H1 (cell line): ENCODE measurements at regions not wholly inside any gene's neighbourhood (a gene's known extent, or its start where the extent isn't known, plus 50 kb on each side); places are given as distances from the start of the nearest gene placed in this dataset.

Experiments used
- CTCF ChIA-PET: fragments of 300-600 bp; sonication (Branson Sonifier 250); formaldehyde crosslinking; loops from one replicate; lab custom pipeline; 2021; ENCODE audit not compliant: partially characterized antibody; lab: Charles Lee
- POLR2A ChIA-PET: fragments of 300-600 bp; sonication (Branson Sonifier 250); formaldehyde crosslinking; loops from one replicate; lab custom pipeline; 2021; ENCODE audit warnings: inconsistent platforms; ENCODE audit not compliant: partially characterized antibody; lab: Charles Lee
- DNase-seq, 2 experiments: peaks; one replicate each; pipeline versions ENCODE4 v3.0.0 to v3.0.0-alpha.2; 2010 to 2022; ENCODE audit warnings: low spot score in 2 of 2, low read depth in 1 of 2, mixed read lengths in 1 of 2
- FAIRE-seq: peaks from 2 replicates; lab custom pipeline; 2011; peaks lifted over from hg19 to GRCh38; lab: Jason Lieb, UNC
- H2AFZ ChIP-seq: 2 replicates; pipeline ENCODE4 v1.8.1; 2012; ENCODE audit warnings: low read length, inconsistent platforms
- H2AK5ac ChIP-seq: 2 replicates; pipeline ENCODE4 v1.6.1; 2013; ENCODE audit warnings: low read depth, low read length
- H2BK120ac ChIP-seq: replicated peaks from 2 replicates; pipeline ENCODE3; 2013; ENCODE audit warnings: low read depth, low read length, inconsistent platforms
- H2BK12ac ChIP-seq: 2 replicates; pipeline ENCODE4 v1.6.1; 2013; ENCODE audit warnings: low read depth, low read length
- H2BK15ac ChIP-seq: 2 replicates; pipeline ENCODE4 v1.6.1; 2013; ENCODE audit warnings: low read length
- H2BK20ac ChIP-seq: 2 replicates; pipeline ENCODE4 v1.6.1; 2013; ENCODE audit warnings: low read length
- H2BK5ac ChIP-seq: 2 replicates; pipeline ENCODE4 v1.6.1; 2013; ENCODE audit warnings: low read depth, low read length
- H3K14ac ChIP-seq: 2 replicates; pipeline ENCODE4 v1.6.1; 2013; ENCODE audit warnings: inconsistent platforms; ENCODE audit not compliant: insufficient read length
- H3K18ac ChIP-seq: 2 replicates; pipeline ENCODE4 v1.6.1; 2013; ENCODE audit warnings: low read length; ENCODE audit errors: extremely low read depth
- H3K23ac ChIP-seq: 2 replicates; pipeline ENCODE4 v1.6.1; 2013; ENCODE audit warnings: inconsistent platforms; ENCODE audit not compliant: insufficient read length
- H3K23me2 ChIP-seq: 2 replicates; pipeline ENCODE4 v1.6.1; 2013; ENCODE audit warnings: low read depth, low read length
- H3K27ac ChIP-seq: 2 replicates; pipeline ENCODE4 v1.6.1; 2011; ENCODE audit warnings: low read depth, low read length, inconsistent platforms
- H3K27me3 ChIP-seq, 4 experiments: replicated peaks in 1 of 4; 1 replicate in 1 of 4; 2 replicates in 3 of 4; pipeline versions ENCODE4 v1.6.1 to v1.8.1; 2011 to 2013; ENCODE audit warnings: low read length in 3 of 4, mild to moderate bottlenecking in 3 of 4, inconsistent platforms in 2 of 4, mixed read lengths in 2 of 4, moderate library complexity in 1 of 4; ENCODE audit not compliant: control insufficient read depth in 3 of 4, insufficient read depth in 3 of 4; ENCODE audit errors: extremely low read depth in 1 of 4
- H3K36me3 ChIP-seq, 4 experiments: 2 replicates each; pipeline versions ENCODE4 v1.6.1 to v1.8.1; 2011 to 2013; ENCODE audit warnings: mild to moderate bottlenecking in 4 of 4, low read length in 3 of 4, moderate library complexity in 2 of 4, control low read depth in 1 of 4, inconsistent platforms in 1 of 4; ENCODE audit not compliant: insufficient read depth in 4 of 4, control insufficient read depth in 2 of 4
- H3K4ac ChIP-seq: replicated peaks from 2 replicates; pipeline ENCODE3; 2013; ENCODE audit warnings: low read length, low read depth, mixed read lengths, inconsistent platforms; ENCODE audit not compliant: insufficient read length
- H3K4me1 ChIP-seq, 4 experiments: replicated peaks in 1 of 4; 1 replicate in 1 of 4; 2 replicates in 3 of 4; pipeline versions ENCODE4 v1.6.1 to v1.8.1; 2011 to 2013; ENCODE audit warnings: low read length in 3 of 4, inconsistent platforms in 2 of 4, mixed read lengths in 1 of 4; ENCODE audit not compliant: insufficient read depth in 4 of 4, control insufficient read depth in 3 of 4
- H3K4me2 ChIP-seq, 2 experiments: 2 replicates each; pipeline versions ENCODE4 v1.6.1 to v1.8.1; 2011 to 2013; ENCODE audit warnings: low read depth in 2 of 2, low read length in 2 of 2, control low read depth in 1 of 2, inconsistent platforms in 1 of 2, mild to moderate bottlenecking in 1 of 2; ENCODE audit not compliant: insufficient read depth in 1 of 2
- H3K4me3 ChIP-seq, 4 experiments: fragments of 200-600, 300-600 bp in 1 of 4; sonication (generic), shearing (Covaris generic), sonication (Bioruptor Twin) in 1 of 4; 2 replicates each; pipeline versions ENCODE4 v1.5.1 to v1.8.1; 2011 to 2016; ENCODE audit warnings: low read length in 4 of 4, low read depth in 3 of 4, control low read depth in 2 of 4, inconsistent platforms in 2 of 4, mild to moderate bottlenecking in 2 of 4, mixed read lengths in 1 of 4, moderate library complexity in 1 of 4; ENCODE audit not compliant: insufficient read depth in 2 of 4; ENCODE audit errors: extremely low read depth in 1 of 4
- H3K56ac ChIP-seq: replicated peaks from 2 replicates; pipeline ENCODE3; 2013; ENCODE audit warnings: low read depth, mild to moderate bottlenecking, mixed read lengths, low read length, inconsistent platforms; ENCODE audit not compliant: insufficient read length
- H3K79me1 ChIP-seq: 2 replicates; pipeline ENCODE4 v1.6.1; 2013; ENCODE audit warnings: low read depth, low read length, control low read depth
- H3K79me2 ChIP-seq, 2 experiments: 2 replicates each; pipeline versions ENCODE4 v1.6.1 to v1.8.1; 2012 to 2013; ENCODE audit warnings: low read length in 2 of 2, mild to moderate bottlenecking in 2 of 2, inconsistent platforms in 1 of 2; ENCODE audit not compliant: insufficient read depth in 2 of 2, control insufficient read depth in 1 of 2
- H3K9ac ChIP-seq, 4 experiments: replicated peaks in 1 of 4; 1 replicate in 1 of 4; 2 replicates in 3 of 4; pipeline versions ENCODE4 v1.6.1 to v1.8.1; 2011 to 2013; ENCODE audit warnings: low read depth in 3 of 4, low read length in 3 of 4, control low read depth in 2 of 4, mild to moderate bottlenecking in 2 of 4, moderate library complexity in 2 of 4, inconsistent platforms in 1 of 4; ENCODE audit errors: extremely low read depth in 1 of 4
- H3K9me3 ChIP-seq, 2 experiments: 2 replicates each; pipeline versions ENCODE4 v1.6.1 to v1.8.1; 2012 to 2013; ENCODE audit warnings: mild to moderate bottlenecking in 2 of 2, moderate library complexity in 2 of 2, control low read depth in 1 of 2, inconsistent platforms in 1 of 2, low read depth in 1 of 2, low read length in 1 of 2, mixed read lengths in 1 of 2; ENCODE audit not compliant: insufficient read depth in 2 of 2
- H4K20me1 ChIP-seq, 2 experiments: replicated peaks in 1 of 2; 2 replicates each; pipeline versions ENCODE3 to v1.8.1; 2011 to 2013; ENCODE audit warnings: inconsistent platforms in 2 of 2, low read length in 2 of 2, mild to moderate bottlenecking in 1 of 2; ENCODE audit not compliant: insufficient read depth in 2 of 2, control insufficient read depth in 1 of 2
- H4K5ac ChIP-seq: 2 replicates; pipeline ENCODE4 v1.6.1; 2013; ENCODE audit warnings: low read length, low read depth, mixed read lengths, inconsistent platforms; ENCODE audit not compliant: insufficient read length
- H4K8ac ChIP-seq: 2 replicates; pipeline ENCODE4 v1.8.0; 2013; ENCODE audit warnings: mild to moderate bottlenecking, moderate library complexity, low read length, inconsistent platforms; ENCODE audit not compliant: insufficient read depth; ENCODE audit errors: extremely low read depth
- H4K91ac ChIP-seq: replicated peaks from 2 replicates; pipeline ENCODE3; 2013; ENCODE audit warnings: low read length, mixed read lengths, inconsistent platforms; ENCODE audit not compliant: insufficient read length
- ATF2 ChIP-seq: IDR thresholded peaks from 2 replicates; pipeline ENCODE4 v1.6.1; 2012; ENCODE audit warnings: low read length, inconsistent platforms
- CEBPB ChIP-seq: IDR thresholded peaks from 2 replicates; pipeline ENCODE4 v1.6.1; 2012; ENCODE audit warnings: low read depth, low read length
- CTBP2 ChIP-seq: IDR thresholded peaks from 2 replicates; pipeline ENCODE4 v1.7.0; 2011; ENCODE audit warnings: borderline replicate concordance, mild to moderate bottlenecking, moderate library complexity, mixed read lengths, low read length; ENCODE audit not compliant: insufficient read depth, insufficient read length
- EP300 ChIP-seq, 2 experiments: IDR thresholded peaks; 1 replicate in 1 of 2; 2 replicates in 1 of 2; pipeline ENCODE4 v1.6.1; 2011 to 2012; ENCODE audit warnings: low read depth in 2 of 2, low read length in 2 of 2, mild to moderate bottlenecking in 2 of 2, borderline replicate concordance in 1 of 2, inconsistent platforms in 1 of 2, moderate library complexity in 1 of 2
- GABPA ChIP-seq: IDR thresholded peaks from 2 replicates; pipeline ENCODE4 v1.6.1; 2011; ENCODE audit warnings: mild to moderate bottlenecking, low read length, moderate library complexity, borderline replicate concordance; ENCODE audit not compliant: insufficient read depth
- RBBP5 ChIP-seq: IDR thresholded peaks from 2 replicates; pipeline ENCODE4 v1.7.1; 2012; ENCODE audit warnings: low read depth, mild to moderate bottlenecking, inconsistent platforms, low read length, moderate library complexity, borderline replicate concordance
- TAF1 ChIP-seq: IDR thresholded peaks from 2 replicates; pipeline ENCODE4 v1.6.1; 2011; ENCODE audit warnings: mild to moderate bottlenecking, low read depth, low read length
- WGBS, 2 experiments: shearing (Covaris generic) in 1 of 2; methylation state at CpG; one replicate each; pipeline versions ENCODE4 v1.1.6 to v1.1.7; 2013 to 2015; ENCODE audit warnings: low lambda C conversion rate in 2 of 2, mixed read lengths in 2 of 2, inconsistent platforms in 1 of 2, low coverage in 1 of 2, missing lambda C conversion rate in 1 of 2; ENCODE audit not compliant: insufficient replicate concordance in 2 of 2, insufficient coverage in 1 of 2, insufficient read length in 1 of 2; ENCODE audit errors: extremely low coverage in 1 of 2, missing lambda C conversion rate in 1 of 2; 5-methylcytosine and 5-hydroxymethylcytosine counted together

- H3K9me3 ChIP-seq = no peaks in the 10 kb centered on the region
- H3K27ac ChIP-seq = no peak overlapping the region
- H3K18ac ChIP-seq = no peak overlapping the region
- ChIA-PET CTCF (no interaction called here), POLR2A (no interaction called here)
- no peaks in the 10 kb centered on the region for H4K20me1 ChIP-seq
- H4K5ac ChIP-seq = no peak overlapping the region
- no peak overlapping the region for H3K4me3 ChIP-seq
- no peak overlapping the region for H2BK15ac ChIP-seq
- no peaks in the 10 kb centered on the region for H3K27me3 ChIP-seq
- no peak overlapping the region for H3K23ac ChIP-seq
- no peak for TF ChIP-seq CEBPB
- no peak for TF ChIP-seq TAF1
- no peak for TF ChIP-seq GABPA
- no peak for TF ChIP-seq RBBP5
- TF ChIP-seq ATF2 = no peak
- no peak for TF ChIP-seq EP300 (IDR thresholded peaks at IDR 0.05; ENCODE audit: borderline replicate concordance in 1 of 2, low read depth in 2 of 2, low read length in 2 of 2)
- TF ChIP-seq CTBP2 = no peak
- H3K56ac ChIP-seq = no peak overlapping the region
- no peak overlapping the region for H2BK120ac ChIP-seq
- H2BK20ac ChIP-seq = no peak overlapping the region
- WGBS, 2 experiments = 84% methylated on average over 2 of the region's 2 CpGs; no CpG with 5 or more reads in 1 of the 2 experiments
- no peaks in the 10 kb centered on the region; a peak in 1 of 7 replicates for H3K4me1 ChIP-seq
- no peak for FAIRE-seq
- no peak overlapping the region for H2AK5ac ChIP-seq
- no peak overlapping the region for H3K4me2 ChIP-seq
- no peaks in the 10 kb centered on the region for H3K79me1 ChIP-seq
- no peaks in the 10 kb centered on the region for H3K23me2 ChIP-seq
- no peaks in the 10 kb centered on the region for H3K79me2 ChIP-seq
- H3K9ac ChIP-seq = no peak overlapping the region
- H3K4ac ChIP-seq = no peak overlapping the region
- no peak for DNase-seq
- no peak overlapping the region for H2BK12ac ChIP-seq
- H2AFZ ChIP-seq = no peak overlapping the region
- no peak overlapping the region for H2BK5ac ChIP-seq
- no peak overlapping the region for H4K91ac ChIP-seq
- H3K36me3 ChIP-seq = no peaks in the 10 kb centered on the region
- no peak overlapping the region for H3K14ac ChIP-seq
- H4K8ac ChIP-seq = no peak overlapping the region
Measured at GRCh38 chr7:106433377-106433776, 148.6 kb upstream of the NAMPT start.
